Left ventricle myocardium inferior (tissue), 1 donor: ENCODE measurements at regions not wholly inside any gene's neighbourhood (a gene's known extent, or its start where the extent isn't known, plus 50 kb on each side); places are given as distances from the start of the nearest gene placed in this dataset.

Source experiments
- DNase-seq: peaks from one replicate; pipeline ENCODE4 v3.0.0-alpha.2; 2020
- H3K27ac ChIP-seq: fragments of 200-600 bp; replicated peaks from 2 replicates; pipeline ENCODE4 v1.8.0; 2021
- H3K27me3 ChIP-seq: fragments of 200-600 bp; 2 replicates; pipeline ENCODE4 v1.8.0; 2021; ENCODE audit warnings: low read depth
- H3K36me3 ChIP-seq: fragments of 200-600 bp; 2 replicates; pipeline ENCODE4 v1.8.0; 2021
- H3K4me1 ChIP-seq: fragments of 200-600 bp; 2 replicates; pipeline ENCODE4 v1.8.0; 2021
- H3K4me3 ChIP-seq: fragments of 200-600 bp; 2 replicates; pipeline ENCODE4 v1.8.0; 2021; ENCODE audit warnings: mild to moderate bottlenecking, moderate library complexity
- H3K9me3 ChIP-seq: fragments of 200-600 bp; replicated peaks from 2 replicates; pipeline ENCODE4 v1.8.0; 2021
- intact Hi-C: fragments of 100-400 bp; cut with micrococcal nuclease; formaldehyde crosslinking; loops from one replicate; pipeline ENCODE4 v1.11.0; 2022
- TF ChIP-seq, protein P1 (sequence below): fragments of 200-600 bp; IDR thresholded peaks from 2 replicates; pipeline ENCODE4 v1.8.0; 2021; ENCODE audit warnings: antibody characterized with exemption, mild to moderate bottlenecking, borderline replicate concordance
- donor health status: DM: no; HTN: yes; CAD: no; lungs with severe emphysema.

GRCh38 chr14:89630101-89630829 lies 213.2 kb upstream of the FOXN3 start:
- peak; percentile 22 for DNase-seq
- Histone ChIP-seq H3K36me3 (no peaks in the 10 kb centered on the region), H3K27ac (no peak overlapping the region), H3K27me3 (no peaks in the 10 kb centered on the region), H3K9me3 (no peaks in the 10 kb centered on the region), H3K4me1 (peaks cover 7% of the 10 kb centered on the region), H3K4me3 (no peak overlapping the region)
- TF ChIP-seq, protein P1, sequence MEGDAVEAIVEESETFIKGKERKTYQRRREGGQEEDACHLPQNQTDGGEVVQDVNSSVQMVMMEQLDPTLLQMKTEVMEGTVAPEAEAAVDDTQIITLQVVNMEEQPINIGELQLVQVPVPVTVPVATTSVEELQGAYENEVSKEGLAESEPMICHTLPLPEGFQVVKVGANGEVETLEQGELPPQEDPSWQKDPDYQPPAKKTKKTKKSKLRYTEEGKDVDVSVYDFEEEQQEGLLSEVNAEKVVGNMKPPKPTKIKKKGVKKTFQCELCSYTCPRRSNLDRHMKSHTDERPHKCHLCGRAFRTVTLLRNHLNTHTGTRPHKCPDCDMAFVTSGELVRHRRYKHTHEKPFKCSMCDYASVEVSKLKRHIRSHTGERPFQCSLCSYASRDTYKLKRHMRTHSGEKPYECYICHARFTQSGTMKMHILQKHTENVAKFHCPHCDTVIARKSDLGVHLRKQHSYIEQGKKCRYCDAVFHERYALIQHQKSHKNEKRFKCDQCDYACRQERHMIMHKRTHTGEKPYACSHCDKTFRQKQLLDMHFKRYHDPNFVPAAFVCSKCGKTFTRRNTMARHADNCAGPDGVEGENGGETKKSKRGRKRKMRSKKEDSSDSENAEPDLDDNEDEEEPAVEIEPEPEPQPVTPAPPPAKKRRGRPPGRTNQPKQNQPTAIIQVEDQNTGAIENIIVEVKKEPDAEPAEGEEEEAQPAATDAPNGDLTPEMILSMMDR: no peak
- intact Hi-C loops: no loop called here

DNA sequence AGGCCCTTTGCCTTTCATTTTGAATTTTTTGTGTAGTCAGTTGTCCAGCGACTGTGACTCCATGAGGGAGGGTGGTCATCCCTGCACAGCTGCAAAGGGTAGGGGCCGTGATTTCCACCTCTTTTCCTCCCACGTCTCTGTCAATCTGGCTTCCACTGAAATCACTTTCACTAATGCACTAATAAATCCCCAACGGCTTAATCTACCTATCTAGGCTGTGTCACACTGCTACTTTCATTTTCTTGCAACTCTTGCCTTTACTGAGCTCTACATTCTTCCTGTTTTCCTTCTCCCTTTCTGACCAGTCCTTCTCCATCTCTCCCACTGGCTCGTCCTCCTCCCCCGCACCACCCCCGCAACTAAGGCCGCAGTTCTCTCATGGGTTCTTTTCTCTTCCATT lies 212.3 kb upstream of the FOXN3 start:
- no peaks in the 10 kb centered on the region for H3K9me3 ChIP-seq
- intact Hi-C loops: no loop called here
- no peaks in the 10 kb centered on the region for H3K27me3 ChIP-seq
- no peak for DNase-seq
- H3K4me3 ChIP-seq: no peak overlapping the region
- H3K4me1 ChIP-seq: peaks cover 13% of the 10 kb centered on the region
- H3K36me3 ChIP-seq: no peaks in the 10 kb centered on the region
- H3K27ac ChIP-seq: no peak overlapping the region
- TF ChIP-seq, protein P1: no peak

GRCh38 chr14:89628521-89628920 lies 211.5 kb upstream of the FOXN3 start:
- TF ChIP-seq, protein P1: no peak
- H3K36me3 ChIP-seq: no peaks in the 10 kb centered on the region
- no peak for DNase-seq
- no peaks in the 10 kb centered on the region for H3K9me3 ChIP-seq
- H3K27ac ChIP-seq: no peak overlapping the region
- peaks cover 13% of the 10 kb centered on the region for H3K4me1 ChIP-seq
- no peaks in the 10 kb centered on the region for H3K27me3 ChIP-seq
- intact Hi-C loops: no loop called here
- H3K4me3 ChIP-seq: no peak overlapping the region

- no peaks in the 10 kb centered on the region for H3K27me3 ChIP-seq
- no peak overlapping the region for H3K27ac ChIP-seq
- intact Hi-C loops: no loop called here
- TF ChIP-seq, protein P1: no peak
- no peaks in the 10 kb centered on the region for H3K9me3 ChIP-seq
- DNase-seq: no peak
- peaks cover 13% of the 10 kb centered on the region for H3K4me1 ChIP-seq
- H3K4me3 ChIP-seq: no peak overlapping the region
- H3K36me3 ChIP-seq: no peaks in the 10 kb centered on the region
Observed at GRCh38 chr14:89626233-89626806, 209.3 kb upstream of the FOXN3 start.

- no peaks in the 10 kb centered on the region for H3K9me3 ChIP-seq
- no peaks in the 10 kb centered on the region for H3K36me3 ChIP-seq
- no peak for DNase-seq
- intact Hi-C loops: no loop called here
- H3K27ac ChIP-seq: peak overlapping the region; percentile 30
- no peaks in the 10 kb centered on the region for H3K27me3 ChIP-seq
- H3K4me3 ChIP-seq: no peak overlapping the region
- TF ChIP-seq, protein P1: no peak
- H3K4me1 ChIP-seq: peaks cover 13% of the 10 kb centered on the region
Observed at GRCh38 chr14:89625731-89626232, 208.7 kb upstream of the FOXN3 start.
